SK-N-SH treated with all-trans-retinoic acid at 6 μM for 48 hours (cell line): ENCODE measurements at regions not wholly inside any gene's neighbourhood (a gene's known extent, or its start where the extent isn't known, plus 50 kb on each side); places are given as distances from the start of the nearest gene placed in this dataset.

Source experiments
- ARNTL ChIP-seq: fragments of 450-650 bp; formaldehyde crosslinking; IDR thresholded peaks from 2 replicates; pipeline ENCODE4 v1.5.0; 2020; ENCODE audit warnings: low read depth, mild to moderate bottlenecking, moderate library complexity, borderline replicate concordance
- ESRRG ChIP-seq: fragments of 250-450 bp; sonication (Bioruptor Pico); IDR thresholded peaks from 2 replicates; pipeline ENCODE4 v1.6.1; 2021; ENCODE audit warnings: mild to moderate bottlenecking
- TF ChIP-seq, protein P1 (sequence below): fragments of 250-450 bp; sonication (Bioruptor Pico); IDR thresholded peaks from 2 replicates; pipeline ENCODE4 v1.5.1; 2020; ENCODE audit warnings: low read depth, mild to moderate bottlenecking, moderate library complexity
- TF ChIP-seq, protein P2 (sequence below): fragments of 250-450 bp; sonication (Bioruptor Pico); IDR thresholded peaks from 2 replicates; pipeline ENCODE4 v1.8.0; 2020; ENCODE audit warnings: mild to moderate bottlenecking, moderate library complexity, borderline replicate concordance

- TF ChIP-seq ESRRG (no peak), ARNTL (CRISPR knock-in tag) (no peak)
- TF ChIP-seq, protein P1, sequence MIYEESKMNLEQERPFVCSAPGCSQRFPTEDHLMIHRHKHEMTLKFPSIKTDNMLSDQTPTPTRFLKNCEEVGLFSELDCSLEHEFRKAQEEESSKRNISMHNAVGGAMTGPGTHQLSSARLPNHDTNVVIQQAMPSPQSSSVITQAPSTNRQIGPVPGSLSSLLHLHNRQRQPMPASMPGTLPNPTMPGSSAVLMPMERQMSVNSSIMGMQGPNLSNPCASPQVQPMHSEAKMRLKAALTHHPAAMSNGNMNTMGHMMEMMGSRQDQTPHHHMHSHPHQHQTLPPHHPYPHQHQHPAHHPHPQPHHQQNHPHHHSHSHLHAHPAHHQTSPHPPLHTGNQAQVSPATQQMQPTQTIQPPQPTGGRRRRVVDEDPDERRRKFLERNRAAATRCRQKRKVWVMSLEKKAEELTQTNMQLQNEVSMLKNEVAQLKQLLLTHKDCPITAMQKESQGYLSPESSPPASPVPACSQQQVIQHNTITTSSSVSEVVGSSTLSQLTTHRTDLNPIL (CRISPR knock-in tag), result no peak
- TF ChIP-seq, protein P2, sequence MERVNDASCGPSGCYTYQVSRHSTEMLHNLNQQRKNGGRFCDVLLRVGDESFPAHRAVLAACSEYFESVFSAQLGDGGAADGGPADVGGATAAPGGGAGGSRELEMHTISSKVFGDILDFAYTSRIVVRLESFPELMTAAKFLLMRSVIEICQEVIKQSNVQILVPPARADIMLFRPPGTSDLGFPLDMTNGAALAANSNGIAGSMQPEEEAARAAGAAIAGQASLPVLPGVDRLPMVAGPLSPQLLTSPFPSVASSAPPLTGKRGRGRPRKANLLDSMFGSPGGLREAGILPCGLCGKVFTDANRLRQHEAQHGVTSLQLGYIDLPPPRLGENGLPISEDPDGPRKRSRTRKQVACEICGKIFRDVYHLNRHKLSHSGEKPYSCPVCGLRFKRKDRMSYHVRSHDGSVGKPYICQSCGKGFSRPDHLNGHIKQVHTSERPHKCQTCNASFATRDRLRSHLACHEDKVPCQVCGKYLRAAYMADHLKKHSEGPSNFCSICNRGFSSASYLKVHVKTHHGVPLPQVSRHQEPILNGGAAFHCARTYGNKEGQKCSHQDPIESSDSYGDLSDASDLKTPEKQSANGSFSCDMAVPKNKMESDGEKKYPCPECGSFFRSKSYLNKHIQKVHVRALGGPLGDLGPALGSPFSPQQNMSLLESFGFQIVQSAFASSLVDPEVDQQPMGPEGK (CRISPR knock-in tag), result no peak
These were observed 391.6 kb downstream of the PMP22 start for GRCh38 chr17:14873540-14873939.
